ENCODE measurements at regions not wholly inside any gene's neighbourhood (a gene's known extent, or its start where the extent isn't known, plus 50 kb on each side); places are given as distances from the start of the nearest gene placed in this dataset.
"Not testable (repeated sequence)": the region's sequence is repeated elsewhere in the genome, so short reads cannot be mapped to it uniquely, and the experiment has no call there.

- peak in 2 of 4 experiments; percentile 1 to 4 for DNase-seq
Measured at GRCh38 chr13:110044551-110045111, 258.2 kb upstream of the IRS2 start.

- no peak for DNase-seq
Measured at GRCh38 chr13:110042253-110042950, 256.0 kb upstream of the IRS2 start.

GRCh38 chr13:110041638-110042037, 255.3 kb upstream of the IRS2 start:
- not testable (repeated sequence) for DNase-seq

GRCh38 chr13:110037925-110038573, 251.7 kb upstream of the IRS2 start:
- peak in 2 of 4 experiments; percentile 4 to 25 for DNase-seq

- no peak for DNase-seq
Measured at GRCh38 chr13:110036060-110036459, 249.7 kb upstream of the IRS2 start.

- no peak for DNase-seq
Measured at GRCh38 chr13:110034031-110034549, 247.7 kb upstream of the IRS2 start.

GRCh38 chr13:110032969-110033368, 246.6 kb upstream of the IRS2 start:
- no peak for DNase-seq

- DNase-seq = no peak
Measured at GRCh38 chr13:110030394-110030928, 244.1 kb upstream of the IRS2 start.

GRCh38 chr13:110028838-110029621, 242.6 kb upstream of the IRS2 start:
- DNase-seq = no peak

- no peak for DNase-seq
Measured at GRCh38 chr13:110028311-110028710, 241.9 kb upstream of the IRS2 start.

GRCh38 chr13:110027470-110028240, 241.3 kb upstream of the IRS2 start:
- DNase-seq = no peak

- DNase-seq = no peak
Measured at GRCh38 chr13:110024645-110024980, 238.2 kb upstream of the IRS2 start.

GRCh38 chr13:110023729-110024644, 237.6 kb upstream of the IRS2 start:
- DNase-seq = no peak

- no peak for DNase-seq
Measured at GRCh38 chr13:110018009-110018408, 231.6 kb upstream of the IRS2 start.

GRCh38 chr13:110017379-110017778, 231.0 kb upstream of the IRS2 start:
- no peak for DNase-seq

- no peak for DNase-seq
Measured at GRCh38 chr13:110015253-110015652, 228.9 kb upstream of the IRS2 start.

GRCh38 chr13:110014719-110015118, 228.3 kb upstream of the IRS2 start:
- no peak for DNase-seq

- peak in 1 of 4 experiments; percentile 10 for DNase-seq
Measured at GRCh38 chr13:110012102-110012739, 225.8 kb upstream of the IRS2 start.

- no peak for DNase-seq
Measured at GRCh38 chr13:110010404-110011138, 224.2 kb upstream of the IRS2 start.

- DNase-seq = no peak
Measured at GRCh38 chr13:110008816-110009215, 222.4 kb upstream of the IRS2 start.

All from suppressor macrophage (primary cell).